Urinary bladder (tissue), 3 donors: ENCODE measurements at regions not wholly inside any gene's neighbourhood (a gene's known extent, or its start where the extent isn't known, plus 50 kb on each side); places are given as distances from the start of the nearest gene placed in this dataset.
A peak's percentile ranks its signal among the peaks of the same experiment; 100 is the strongest.
"Not testable (repeated sequence)": the region's sequence is repeated elsewhere in the genome, so short reads cannot be mapped to it uniquely, and the experiment has no call there.

Experiments
- DNase-seq: peaks from one replicate; pipeline ENCODE4 v3.0.0-alpha.2; 2015; ENCODE audit errors: extremely low spot score
- H3K27ac ChIP-seq: one replicate; pipeline ENCODE4 v1.5.1; 2013; ENCODE audit warnings: low read depth, mild to moderate bottlenecking, moderate library complexity
- H3K36me3 ChIP-seq: one replicate; pipeline ENCODE4 v1.6.1; 2013; ENCODE audit warnings: mild to moderate bottlenecking, moderate library complexity; ENCODE audit not compliant: insufficient read depth
- H3K4me1 ChIP-seq: one replicate; pipeline ENCODE4 v1.6.1; 2013; ENCODE audit warnings: mild to moderate bottlenecking, moderate library complexity; ENCODE audit not compliant: insufficient read depth
- H3K4me3 ChIP-seq: one replicate; pipeline ENCODE4 v1.5.1; 2013; ENCODE audit warnings: low read depth, low read length
- WGBS: extraction: QIAGEN DNeasy Blood & Tissue Kit; methylation state at CpG from one replicate; pipeline ENCODE4 v1.1.7; 2013; 5-methylcytosine and 5-hydroxymethylcytosine counted together
- donor health status: healthy with polysubstance abuse.
- donor health status: healthy.

DNA sequence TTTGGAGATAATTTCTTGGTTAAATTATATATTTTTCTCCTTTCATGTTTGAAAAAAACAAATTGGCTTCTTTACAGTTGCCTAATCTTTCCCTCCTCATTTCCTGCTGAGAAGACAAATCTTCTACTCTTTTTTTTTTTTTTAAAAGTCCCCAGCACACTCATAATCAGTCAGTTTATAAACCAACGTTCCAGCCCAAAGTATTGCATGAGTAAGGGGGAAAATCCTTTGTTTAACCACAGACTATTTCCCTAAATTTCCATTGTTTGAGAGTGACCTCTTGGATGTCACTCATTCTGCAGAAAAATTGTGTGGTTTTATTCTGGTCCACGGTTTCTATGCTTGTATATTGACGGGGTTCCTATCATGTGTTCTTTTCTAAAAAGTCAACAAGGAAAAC is 55.1 kb upstream of the TLR4 start:
- Histone ChIP-seq H3K27ac (no peak overlapping the region), H3K4me1 (no peaks in the 10 kb centered on the region), H3K36me3 (no peaks in the 10 kb centered on the region), H3K4me3 (no peak overlapping the region)
- no peak for DNase-seq
- 55% methylated on average over 3 of the region's 3 CpGs for WGBS

DNA sequence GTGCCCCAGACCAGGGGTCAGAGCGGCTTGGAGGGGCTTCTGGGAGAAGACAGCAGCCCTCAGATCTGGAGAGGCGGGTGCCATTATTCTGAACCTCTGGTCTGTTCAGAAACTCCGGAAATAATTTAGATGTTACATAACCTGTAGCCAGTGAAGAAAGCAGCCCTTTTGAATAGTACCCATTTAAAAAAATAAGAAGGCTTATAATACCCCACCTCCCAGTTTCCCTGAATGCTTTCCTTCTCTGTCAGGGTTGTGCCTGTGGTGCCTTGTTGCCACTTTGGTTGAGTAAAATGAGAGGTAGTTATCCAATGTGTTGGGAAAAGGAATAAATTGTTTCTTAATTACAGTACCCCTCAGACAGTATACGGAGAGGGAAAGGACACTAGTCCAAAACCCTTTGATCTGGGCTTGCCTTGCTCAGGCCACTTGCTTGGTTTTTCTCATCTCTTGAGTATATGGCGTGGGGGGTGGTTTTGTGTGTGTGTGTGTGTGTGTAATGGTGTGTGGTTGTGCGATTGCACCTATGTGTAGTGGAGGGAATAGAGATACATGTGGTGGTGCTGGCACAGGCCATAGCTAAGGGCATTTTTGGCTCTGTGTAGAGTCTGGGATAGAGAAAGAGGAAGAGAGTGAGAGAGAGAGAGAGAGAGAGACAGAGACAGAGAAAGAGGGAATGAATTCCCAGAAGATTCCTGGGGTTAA is 59.1 kb upstream of the TLR4 start:
- WGBS = 24% methylated on average over 6 of the region's 6 CpGs
- Histone ChIP-seq H3K4me1 (no peaks in the 10 kb centered on the region), H3K4me3 (no peak overlapping the region), H3K36me3 (no peaks in the 10 kb centered on the region), H3K27ac (no peak overlapping the region)
- DNase-seq = no peak

DNA sequence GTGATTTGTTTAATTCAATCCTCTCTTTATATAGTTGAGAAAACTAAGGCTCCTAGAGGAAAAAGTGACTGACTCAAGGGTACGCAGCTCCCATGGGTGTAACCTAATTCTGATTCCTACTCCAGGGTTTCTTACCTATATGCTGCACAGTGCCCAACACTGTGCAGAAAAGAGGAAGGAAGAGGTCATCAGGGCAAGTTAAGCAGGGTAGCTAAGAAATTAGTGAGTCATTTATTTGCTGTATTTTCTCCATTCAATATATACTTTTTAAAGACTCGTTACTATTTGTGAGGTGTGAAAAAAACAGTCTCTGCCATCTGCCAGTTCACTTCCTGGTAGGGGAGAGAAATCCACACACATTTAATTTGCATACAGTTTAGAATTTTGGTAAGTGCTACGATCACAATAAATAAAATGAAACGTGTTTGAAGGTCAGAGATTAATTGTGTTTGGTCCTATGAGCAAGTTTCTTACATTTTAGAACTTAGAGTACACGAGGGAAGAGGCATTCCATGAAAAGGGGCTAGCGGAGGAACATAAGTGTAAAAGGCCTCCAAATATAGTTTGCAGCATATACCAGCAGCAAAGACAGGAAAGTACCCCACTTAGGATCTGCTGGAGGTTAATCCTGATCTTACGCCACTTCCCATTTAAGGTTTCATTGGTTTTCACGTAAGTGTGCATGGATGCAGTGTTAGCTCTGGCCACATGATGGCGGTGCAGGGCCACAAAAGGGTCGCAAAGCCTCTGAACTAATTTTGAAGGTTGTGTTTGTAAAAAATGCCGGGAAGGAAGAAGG is 59.9 kb upstream of the TLR4 start:
- H3K27ac ChIP-seq = no peak overlapping the region
- DNase-seq = peak; percentile 64
- no peaks in the 10 kb centered on the region for H3K4me1 ChIP-seq
- H3K36me3 ChIP-seq = no peaks in the 10 kb centered on the region
- H3K4me3 ChIP-seq = no peak overlapping the region
- WGBS = 16% methylated on average over 11 of the region's 11 CpGs

DNA sequence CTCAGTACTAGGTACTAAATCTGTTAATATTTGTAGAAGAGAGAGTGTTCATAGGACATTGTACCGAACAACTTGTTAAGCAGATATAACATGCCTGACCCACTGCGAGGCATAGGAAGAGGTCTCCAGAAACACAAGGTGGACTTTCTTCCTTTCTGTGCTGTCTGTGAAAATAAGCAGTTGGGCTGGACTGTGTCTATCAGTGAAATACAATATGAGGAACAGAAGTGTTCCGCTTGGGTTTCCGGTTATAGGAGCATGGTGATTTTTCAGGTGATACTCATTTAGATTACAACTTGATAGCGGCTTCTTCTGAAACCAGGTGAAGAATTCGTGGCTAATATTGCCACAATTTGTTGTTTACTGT is 60.9 kb upstream of the TLR4 start:
- DNase-seq = no peak
- Histone ChIP-seq H3K27ac (no peak overlapping the region), H3K4me1 (no peaks in the 10 kb centered on the region), H3K36me3 (no peaks in the 10 kb centered on the region), H3K4me3 (no peak overlapping the region)
- WGBS = 59% methylated on average over 6 of the region's 6 CpGs

DNA sequence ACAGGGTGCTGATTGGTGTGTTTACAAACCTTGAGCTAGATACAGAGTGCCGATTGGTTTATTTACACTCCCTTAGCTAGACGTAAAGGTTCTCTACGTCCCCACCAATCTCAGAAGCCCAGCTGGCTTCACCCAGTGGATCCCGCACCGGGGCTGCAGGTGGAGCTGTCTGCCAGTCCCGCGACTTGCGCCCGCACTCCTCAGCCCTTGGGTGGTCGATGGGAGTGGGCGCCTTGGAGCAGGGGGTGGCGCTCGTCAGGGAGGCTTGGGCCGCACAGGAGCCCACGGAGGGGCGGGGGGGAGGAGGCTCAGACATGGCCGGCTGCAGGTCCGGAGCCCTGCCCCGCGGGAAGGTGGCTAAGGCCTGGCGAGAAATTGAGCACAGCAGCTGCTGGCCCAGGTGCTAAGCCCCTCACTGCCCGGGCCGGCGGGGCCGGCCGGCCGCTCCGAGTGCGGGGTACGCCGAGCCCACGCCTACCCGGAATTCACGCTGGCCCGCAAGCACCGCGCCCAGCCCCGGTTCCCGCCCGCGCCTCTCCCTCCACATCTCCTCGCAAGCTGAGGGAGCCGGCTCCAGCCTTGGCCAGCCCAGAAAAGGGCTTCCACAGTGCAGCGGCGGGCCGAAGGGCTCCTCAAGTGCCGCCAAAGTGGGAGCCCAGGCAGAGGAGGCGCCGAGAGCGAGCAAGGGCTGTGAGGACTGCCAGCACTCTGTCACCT is 61.5 kb upstream of the TLR4 start:
- H3K36me3 ChIP-seq, H3K27ac ChIP-seq, DNase-seq, H3K4me1 ChIP-seq, H3K4me3 ChIP-seq: not testable (repeated sequence)
- WGBS = 57% methylated on average over 44 of the region's 50 CpGs

DNA sequence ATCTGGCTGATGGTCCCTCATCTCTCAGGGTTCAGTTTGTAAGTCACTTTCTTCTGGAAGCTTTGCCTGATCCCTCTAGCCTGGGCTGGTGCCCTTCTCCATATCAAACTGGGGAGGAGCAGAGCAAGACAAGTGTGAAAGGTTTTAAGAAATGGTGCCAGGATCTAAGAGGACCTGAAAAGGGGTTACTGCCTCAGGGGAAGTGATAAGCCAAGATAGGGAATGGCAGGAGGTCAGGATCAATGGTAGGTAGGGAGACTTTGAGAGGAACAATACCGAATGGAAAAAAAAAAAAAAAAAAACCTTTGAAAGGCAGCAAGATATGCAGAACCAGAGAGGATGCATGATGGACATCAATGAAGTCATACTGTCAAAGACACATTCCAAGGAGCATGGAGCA is 67.5 kb upstream of the TLR4 start:
- H3K4me1 ChIP-seq = no peaks in the 10 kb centered on the region
- DNase-seq = no peak
- H3K36me3 ChIP-seq = no peaks in the 10 kb centered on the region
- no peak overlapping the region for H3K27ac ChIP-seq
- no peak overlapping the region for H3K4me3 ChIP-seq
- WGBS = 70% methylated on average over 1 of the region's 1 CpG

DNA sequence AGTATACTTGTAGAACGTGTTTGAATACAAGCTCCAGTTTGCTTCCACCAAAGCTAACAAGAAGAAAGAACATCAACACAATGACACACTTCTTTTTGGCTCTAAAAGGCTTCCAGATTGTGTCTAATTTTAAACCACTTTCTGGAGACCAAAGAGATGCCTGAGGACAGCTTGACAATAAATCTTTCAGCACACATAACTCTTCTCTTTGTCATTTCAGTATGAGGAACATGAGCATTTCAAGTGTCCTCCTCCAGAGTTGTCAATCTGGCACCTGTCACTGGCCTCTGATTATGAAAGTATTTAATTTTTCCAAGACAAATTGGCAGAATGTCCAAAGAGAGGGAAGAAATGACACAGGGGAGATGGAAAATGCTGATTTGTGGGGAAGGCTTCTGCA is 79.0 kb upstream of the TLR4 start:
- H3K27ac ChIP-seq = no peak overlapping the region
- H3K4me1 ChIP-seq = no peaks in the 10 kb centered on the region
- no peak for DNase-seq
- H3K4me3 ChIP-seq = no peak overlapping the region
- no peaks in the 10 kb centered on the region for H3K36me3 ChIP-seq
- 85% methylated on average over 1 of the region's 1 CpG for WGBS

DNA sequence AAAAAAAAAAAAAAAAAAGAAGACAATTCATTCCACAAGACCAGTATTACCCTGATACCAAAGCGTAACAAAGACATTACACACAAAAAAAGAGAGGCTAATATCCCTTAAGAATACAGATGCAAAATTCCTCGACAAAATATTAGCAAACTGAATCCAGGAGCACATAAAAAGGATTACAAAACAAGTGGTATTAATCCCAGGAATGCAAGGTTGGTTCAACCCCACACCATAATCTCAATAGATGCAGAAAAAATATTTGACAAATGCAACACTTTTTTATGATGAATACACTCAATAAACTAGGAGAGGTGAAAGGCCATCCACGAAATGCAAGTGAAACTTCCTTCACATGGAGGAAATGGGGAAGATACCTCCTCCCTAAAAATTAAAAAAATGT is 80.1 kb upstream of the TLR4 start:
- no peak overlapping the region for H3K4me3 ChIP-seq
- no peak overlapping the region for H3K27ac ChIP-seq
- DNase-seq = no peak
- H3K36me3 ChIP-seq = no peaks in the 10 kb centered on the region
- no peaks in the 10 kb centered on the region for H3K4me1 ChIP-seq
- WGBS = 69% methylated on average over 3 of the region's 3 CpGs

DNA sequence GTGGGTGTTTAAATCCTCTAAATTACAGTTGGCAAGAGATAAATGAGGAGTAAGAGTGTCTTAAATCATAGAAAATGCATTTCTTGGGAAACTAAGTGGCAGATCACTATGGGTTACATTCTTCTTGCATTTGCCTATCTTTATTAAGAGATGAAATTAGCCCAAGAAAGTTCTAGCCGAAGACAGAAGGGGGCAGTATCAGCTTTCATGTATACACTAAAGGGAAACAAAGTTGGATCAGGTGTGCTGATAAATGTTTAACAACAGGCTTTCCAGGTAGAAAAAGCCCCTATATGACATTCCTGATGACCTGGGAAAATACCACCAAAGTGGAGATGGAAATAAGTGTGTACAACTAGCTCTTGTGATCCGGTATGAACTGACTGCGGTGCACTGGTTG is 81.9 kb upstream of the TLR4 start:
- 89% methylated on average over 3 of the region's 3 CpGs for WGBS

DNA sequence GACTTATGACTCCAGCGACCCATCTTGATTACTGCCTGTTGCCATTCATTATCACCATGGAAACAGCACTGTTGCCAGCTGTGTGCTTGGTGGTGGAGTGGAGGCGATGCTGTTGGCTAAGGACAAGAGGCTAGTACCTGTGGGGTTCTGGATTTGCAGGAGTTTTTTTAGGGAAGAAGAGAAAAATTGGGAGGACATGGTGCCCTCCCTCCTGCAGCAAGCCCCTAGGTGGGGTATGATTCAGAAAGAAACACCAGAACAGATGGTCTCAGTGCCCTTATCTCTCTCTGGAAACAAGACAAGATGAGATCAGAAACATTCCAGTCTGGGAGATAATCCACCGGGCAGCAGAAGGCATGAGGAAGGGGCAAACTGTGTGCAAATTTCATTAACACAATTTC is 87.8 kb upstream of the TLR4 start:
- H3K27ac ChIP-seq = no peak overlapping the region
- DNase-seq = no peak
- WGBS = 28% methylated on average over 3 of the region's 3 CpGs
- no peak overlapping the region for H3K4me3 ChIP-seq
- no peaks in the 10 kb centered on the region for H3K4me1 ChIP-seq
- H3K36me3 ChIP-seq = no peaks in the 10 kb centered on the region

More for the DNA sequence above, 81.9 kb upstream of the TLR4 start:
- H3K4me3 ChIP-seq = no peak overlapping the region
- no peak overlapping the region for H3K27ac ChIP-seq
- H3K36me3 ChIP-seq = no peaks in the 10 kb centered on the region
- H3K4me1 ChIP-seq = no peaks in the 10 kb centered on the region
- no peak for DNase-seq

DNA sequence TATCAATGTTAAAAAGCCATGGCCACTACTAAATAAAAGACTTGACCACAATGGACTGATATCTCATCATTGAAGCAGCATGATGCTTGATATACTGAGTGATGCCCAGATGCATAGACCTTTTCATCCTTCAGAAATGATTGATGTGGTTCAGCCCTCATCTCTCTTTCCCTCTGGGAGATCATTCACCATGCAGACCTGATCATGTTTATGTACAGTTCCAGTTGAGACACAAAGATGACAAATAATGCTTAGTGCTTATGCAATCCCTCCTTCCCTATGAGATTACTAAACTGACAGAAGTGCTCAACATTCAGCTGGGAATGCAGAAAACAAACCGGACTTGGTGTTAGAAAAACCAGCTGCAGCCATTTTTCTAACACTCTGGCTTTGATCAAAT is 91.9 kb upstream of the TLR4 start:
- Histone ChIP-seq H3K36me3 (no peaks in the 10 kb centered on the region), H3K4me1 (no peaks in the 10 kb centered on the region), H3K4me3 (no peak overlapping the region), H3K27ac (no peak overlapping the region)
- DNase-seq = no peak
- 65% methylated on average over 1 of the region's 1 CpG for WGBS

DNA sequence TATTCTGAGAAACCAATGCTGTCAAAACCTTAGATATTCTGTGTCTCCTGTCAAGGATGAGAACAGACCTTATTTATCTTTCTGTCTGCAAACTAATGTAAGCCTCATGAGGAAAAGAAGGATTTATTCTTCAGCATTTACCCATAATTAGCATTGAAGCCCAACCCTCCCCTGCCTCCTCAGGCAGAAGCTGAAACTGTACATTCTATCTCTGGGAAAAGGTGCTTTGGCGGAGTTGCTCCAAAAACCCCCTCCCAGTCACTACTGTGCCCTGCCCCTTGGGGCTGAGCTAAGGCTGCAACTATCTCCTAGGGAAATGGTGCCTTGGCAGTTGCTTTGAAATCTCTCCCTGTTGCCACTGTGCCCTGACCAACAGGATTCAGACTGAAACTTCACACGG is 106.2 kb upstream of the TLR4 start:
- DNase-seq = no peak
- Histone ChIP-seq H3K36me3 (no peaks in the 10 kb centered on the region), H3K4me3 (no peak overlapping the region), H3K27ac (no peak overlapping the region), H3K4me1 (no peaks in the 10 kb centered on the region)
- WGBS = 82% methylated on average over 2 of the region's 2 CpGs

DNA sequence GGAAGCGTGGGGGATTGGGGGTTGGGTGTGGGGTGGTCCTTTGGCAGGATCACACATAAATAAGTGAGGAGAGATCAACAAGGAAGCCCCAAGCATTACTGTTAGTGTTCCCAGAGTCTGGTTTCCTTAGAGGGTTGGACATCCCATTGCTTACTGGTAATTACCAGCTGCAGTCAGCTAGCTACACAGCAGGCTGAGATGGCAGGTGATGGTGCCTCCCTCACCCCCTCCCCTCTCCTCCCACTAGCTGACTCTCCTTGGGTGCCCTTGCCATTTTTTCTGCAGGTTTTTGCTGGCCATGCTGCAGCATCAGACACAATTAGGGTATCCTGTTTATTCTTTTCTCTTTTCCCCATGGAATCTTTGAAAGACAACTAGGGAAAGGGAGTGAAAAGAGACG is 107.5 kb upstream of the TLR4 start:
- DNase-seq = no peak
- H3K36me3 ChIP-seq = no peaks in the 10 kb centered on the region
- WGBS = 25% methylated on average over 2 of the region's 2 CpGs
- no peak overlapping the region for H3K27ac ChIP-seq
- no peak overlapping the region for H3K4me3 ChIP-seq
- no peaks in the 10 kb centered on the region for H3K4me1 ChIP-seq

DNA sequence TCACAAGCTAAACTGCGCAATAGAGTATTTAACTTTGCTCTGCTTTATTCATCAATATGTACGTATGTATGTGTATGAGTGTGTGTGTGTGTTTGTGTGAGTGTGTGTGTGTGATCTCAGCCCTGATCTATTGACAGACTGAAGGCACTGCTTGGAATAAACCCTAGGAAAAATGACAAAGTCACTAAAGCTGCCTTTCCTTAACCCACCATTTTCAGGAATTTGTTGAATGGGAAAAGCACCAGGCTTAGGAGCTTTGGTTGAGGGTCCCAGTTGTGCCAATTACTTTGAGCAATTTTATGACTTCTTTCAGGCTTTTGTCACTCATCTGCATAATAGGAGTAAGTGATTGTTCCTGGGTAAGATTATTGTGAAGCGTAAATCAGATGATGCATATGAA is 108.6 kb upstream of the TLR4 start:
- Histone ChIP-seq H3K27ac (no peak overlapping the region), H3K4me3 (no peak overlapping the region), H3K4me1 (no peaks in the 10 kb centered on the region), H3K36me3 (no peaks in the 10 kb centered on the region)
- DNase-seq = no peak
- 87% methylated on average over 3 of the region's 3 CpGs for WGBS
